ENCODE measurements at regions not wholly inside any gene's neighbourhood (a gene's known extent, or its start where the extent isn't known, plus 50 kb on each side); places are given as distances from the start of the nearest gene placed in this dataset.

GRCh38 chr4:104859601-104860237 lies 287.0 kb upstream of the TET2 start:
- TF ChIP-seq POLR2AphosphoS5 (IDR thresholded peaks at IDR 0.05) (no peak), CTCF (IDR thresholded peaks at IDR 0.05) (no peak), POLR2A (IDR thresholded peaks at IDR 0.05; ENCODE audit: low read depth) (no peak), EP300 (IDR thresholded peaks at IDR 0.05) (no peak)

Data from esophagus muscularis mucosa (tissue), 4 donors.